Testis (tissue), 2 donors: ENCODE measurements at regions not wholly inside any gene's neighbourhood (a gene's known extent, or its start where the extent isn't known, plus 50 kb on each side); places are given as distances from the start of the nearest gene placed in this dataset.

Source experiments
- POLR2A ChIP-seq: fragments of 450-650 bp; IDR thresholded peaks from one replicate; pipeline ENCODE4 v1.6.1; 2017; ENCODE audit warnings: antibody characterized with exemption, mild to moderate bottlenecking, moderate library complexity
- TF ChIP-seq, protein P1 (sequence below), 3 experiments: fragments of 450-650 bp in 2 of 3; fragments of 200-600 bp in 1 of 3; sonication (generic) in 1 of 3; IDR thresholded peaks; one replicate each; pipeline ENCODE4 v1.5.1; 2016 to 2019; ENCODE audit warnings: antibody characterized with exemption in 3 of 3, mild to moderate bottlenecking in 2 of 3, moderate library complexity in 1 of 3

DNA sequence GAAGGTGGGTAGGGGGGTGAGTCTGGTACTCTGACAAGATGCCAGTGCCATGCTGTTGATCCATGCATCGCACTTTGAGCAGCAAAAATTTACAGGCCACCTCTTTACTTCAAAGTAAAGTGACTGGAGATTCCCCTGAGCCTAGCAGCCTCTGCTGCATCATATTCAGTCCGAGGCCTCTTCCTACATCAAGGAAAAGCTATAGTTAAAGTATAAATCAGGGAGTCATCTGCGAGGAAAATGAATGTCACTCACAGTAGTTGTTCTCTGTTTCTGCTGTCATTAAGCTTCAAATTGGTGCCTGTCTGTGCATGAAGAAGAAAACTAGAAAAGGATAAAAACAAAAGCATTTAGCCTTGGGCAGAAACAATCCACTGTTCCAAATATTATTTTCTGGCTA, 706.2 kb downstream of the TBL1XR1 start:
- TF ChIP-seq, protein P1, sequence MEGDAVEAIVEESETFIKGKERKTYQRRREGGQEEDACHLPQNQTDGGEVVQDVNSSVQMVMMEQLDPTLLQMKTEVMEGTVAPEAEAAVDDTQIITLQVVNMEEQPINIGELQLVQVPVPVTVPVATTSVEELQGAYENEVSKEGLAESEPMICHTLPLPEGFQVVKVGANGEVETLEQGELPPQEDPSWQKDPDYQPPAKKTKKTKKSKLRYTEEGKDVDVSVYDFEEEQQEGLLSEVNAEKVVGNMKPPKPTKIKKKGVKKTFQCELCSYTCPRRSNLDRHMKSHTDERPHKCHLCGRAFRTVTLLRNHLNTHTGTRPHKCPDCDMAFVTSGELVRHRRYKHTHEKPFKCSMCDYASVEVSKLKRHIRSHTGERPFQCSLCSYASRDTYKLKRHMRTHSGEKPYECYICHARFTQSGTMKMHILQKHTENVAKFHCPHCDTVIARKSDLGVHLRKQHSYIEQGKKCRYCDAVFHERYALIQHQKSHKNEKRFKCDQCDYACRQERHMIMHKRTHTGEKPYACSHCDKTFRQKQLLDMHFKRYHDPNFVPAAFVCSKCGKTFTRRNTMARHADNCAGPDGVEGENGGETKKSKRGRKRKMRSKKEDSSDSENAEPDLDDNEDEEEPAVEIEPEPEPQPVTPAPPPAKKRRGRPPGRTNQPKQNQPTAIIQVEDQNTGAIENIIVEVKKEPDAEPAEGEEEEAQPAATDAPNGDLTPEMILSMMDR (IDR thresholded peaks at IDR 0.05) = no peak
- no peak for TF ChIP-seq POLR2A
